B cell (primary cell): ENCODE measurements at regions not wholly inside any gene's neighbourhood (a gene's known extent, or its start where the extent isn't known, plus 50 kb on each side); places are given as distances from the start of the nearest gene placed in this dataset.

Source experiments
- ATAC-seq: fragments of 200-7000 bp; cut with Tn5 transposase; one replicate; pipeline ENCODE4 v1.10.0; 2021; ENCODE audit warnings: low read depth, mild to moderate bottlenecking, moderate number of reproducible peaks, moderate library complexity
- CTCF ChIA-PET: fragments of 350-600 bp; sonication (Branson Sonifier 250); formaldehyde crosslinking; loops from one replicate; lab custom pipeline; 2021; ENCODE audit warnings: antibody characterized with exemption, inconsistent platforms; lab: Charles Lee
- POLR2A ChIA-PET: fragments of 350-600 bp; sonication (Branson Sonifier 250); formaldehyde crosslinking; loops from one replicate; lab custom pipeline; 2021; ENCODE audit warnings: antibody characterized with exemption; lab: Charles Lee
- DNase-seq: peaks from one replicate; pipeline ENCODE4 v3.0.0; 2013
- H2AFZ ChIP-seq: 2 replicates; pipeline ENCODE4 v1.6.1; 2012; ENCODE audit warnings: mild to moderate bottlenecking, low read depth, low read length; ENCODE audit not compliant: insufficient read depth, poor library complexity, severe bottlenecking
- H3K27ac ChIP-seq, 2 donors: 1 replicate in 1 of 2; 2 replicates in 1 of 2; pipeline ENCODE4 v1.5.1; 2012 to 2013; ENCODE audit warnings: low read length in 2 of 2, mild to moderate bottlenecking in 2 of 2, moderate library complexity in 1 of 2
- H3K27me3 ChIP-seq, 4 experiments: fragments of 200-600 bp in 1 of 4; sonication (generic) in 1 of 4; replicated peaks in 1 of 4; 1 replicate in 2 of 4; 2 replicates in 2 of 4; pipeline versions ENCODE4 v1.6.1 to v1.7.0; 2013 to 2016; ENCODE audit warnings: low read length in 3 of 4, mild to moderate bottlenecking in 2 of 4, mixed read lengths in 1 of 4, moderate library complexity in 1 of 4; ENCODE audit not compliant: insufficient read depth in 4 of 4, control insufficient read depth in 3 of 4; ENCODE audit errors: control extremely low read depth in 1 of 4
- H3K36me3 ChIP-seq, 2 experiments: replicated peaks in 1 of 2; 1 replicate in 1 of 2; 2 replicates in 1 of 2; pipeline versions ENCODE4 v1.6.1 to v1.7.1; 2013; ENCODE audit warnings: low read length in 1 of 2; ENCODE audit not compliant: insufficient read depth in 2 of 2, control insufficient read depth in 1 of 2; ENCODE audit errors: control extremely low read depth in 1 of 2, extremely low read depth in 1 of 2
- H3K4me1 ChIP-seq, 2 donors: fragments of 200-600 bp in 1 of 2; sonication (generic) in 1 of 2; 1 replicate in 1 of 2; 2 replicates in 1 of 2; pipeline versions ENCODE4 v1.5.1 to v1.6.1; 2013 to 2017; ENCODE audit warnings: low read length in 2 of 2; ENCODE audit not compliant: control insufficient read depth in 2 of 2, insufficient read depth in 2 of 2
- H3K4me2 ChIP-seq: replicated peaks from 2 replicates; pipeline ENCODE3; 2012; ENCODE audit warnings: mild to moderate bottlenecking, low read depth, low read length; ENCODE audit not compliant: poor library complexity, severe bottlenecking
- H3K4me3 ChIP-seq, 5 experiments: fragments of 200-600 bp in 1 of 5; sonication (generic) in 1 of 5; 1 replicate in 3 of 5; 2 replicates in 2 of 5; pipeline versions ENCODE4 v1.5.1 to v1.7.0; 2011 to 2016; ENCODE audit warnings: low read length in 4 of 5, mild to moderate bottlenecking in 4 of 5, low read depth in 2 of 5, control low read depth in 1 of 5, moderate library complexity in 1 of 5; ENCODE audit not compliant: insufficient read depth in 1 of 5; ENCODE audit errors: control extremely low read depth in 1 of 5, extremely low read depth in 1 of 5
- H3K79me2 ChIP-seq: fragments of 200-600 bp; sonication (generic); one replicate; pipeline ENCODE4 v1.6.0; 2016; ENCODE audit warnings: low read length; ENCODE audit not compliant: control insufficient read depth, insufficient read depth
- H3K9ac ChIP-seq: fragments of 200-600 bp; sonication (generic); 2 replicates; pipeline ENCODE4 v1.6.1; 2017; ENCODE audit warnings: mild to moderate bottlenecking, low read length, moderate library complexity
- H3K9me3 ChIP-seq, 3 donors: one replicate each; pipeline versions ENCODE4 v1.6.1 to v1.7.1; 2013; ENCODE audit warnings: low read length in 2 of 3; ENCODE audit not compliant: control insufficient read depth in 2 of 3, insufficient read depth in 1 of 3; ENCODE audit errors: control extremely low read depth in 1 of 3
- H4K20me1 ChIP-seq: 2 replicates; pipeline ENCODE4 v1.6.0; 2012; ENCODE audit warnings: mild to moderate bottlenecking, low read length; ENCODE audit not compliant: insufficient read depth, control insufficient read depth, poor library complexity, severe bottlenecking
- H3K27ac Mint-ChIP-seq: one replicate; pipeline ENCODE4 v1.8.0; 2021; ENCODE audit warnings: mixed read lengths
- H3K27me3 Mint-ChIP-seq: one replicate; pipeline ENCODE4 v1.8.0; 2021; ENCODE audit warnings: mixed read lengths
- H3K4me1 Mint-ChIP-seq: one replicate; pipeline ENCODE4 v1.8.0; 2021; ENCODE audit warnings: mixed read lengths
- H3K4me3 Mint-ChIP-seq: one replicate; pipeline ENCODE4 v1.8.0; 2021; ENCODE audit warnings: mixed read lengths
- H3K9me3 Mint-ChIP-seq: one replicate; pipeline ENCODE4 v1.8.0; 2022; ENCODE audit warnings: mixed read lengths; ENCODE audit not compliant: insufficient read depth
- CTCF ChIP-seq: fragments of 200-600 bp; IDR thresholded peaks from one replicate; pipeline ENCODE4 v1.8.0; 2022; ENCODE audit warnings: antibody characterized with exemption, mild to moderate bottlenecking
- EZH2 ChIP-seq: IDR thresholded peaks from 2 replicates; pipeline ENCODE4 v1.6.1; 2012; ENCODE audit warnings: borderline replicate concordance, low read depth, mild to moderate bottlenecking, moderate library complexity, low read length; ENCODE audit not compliant: insufficient read depth, poor library complexity, severe bottlenecking
- WGBS: methylation state at CpG from one replicate; pipeline ENCODE4 v1.1.5; 2013; ENCODE audit warnings: missing lambda C conversion rate; ENCODE audit not compliant: insufficient coverage; 5-methylcytosine and 5-hydroxymethylcytosine counted together
- intact Hi-C: fragments of 100-400 bp; cut with micrococcal nuclease; formaldehyde crosslinking; loops from one replicate; pipeline ENCODE4 v1.10.0; 2022

GRCh38 chr2:138440759-138441158 is 60.8 kb upstream of the SPOPL start:
- ATAC-seq (no peak), DNase-seq (no peak)
- Mint-ChIP-seq H3K4me3 (no peak overlapping the region), H3K27me3 (no peaks in the 10 kb centered on the region), H3K9me3 (no peaks in the 10 kb centered on the region), H3K27ac (no peak overlapping the region), H3K4me1 (peaks cover 4% of the 10 kb centered on the region)
- Histone ChIP-seq H3K4me1 (no peaks in the 10 kb centered on the region), H2AFZ (no peak overlapping the region), H3K4me2 (no peak overlapping the region), H3K27ac (no peak overlapping the region), H3K9me3 (no peaks in the 10 kb centered on the region), H3K9ac (no peak overlapping the region), H3K4me3 (no peak overlapping the region), H3K36me3 (no peaks in the 10 kb centered on the region), H3K27me3 (no peaks in the 10 kb centered on the region), H3K79me2 (no peaks in the 10 kb centered on the region), H4K20me1 (no peaks in the 10 kb centered on the region)
- intact Hi-C loops: no loop called here
- TF ChIP-seq EZH2: no peak
- TF ChIP-seq CTCF: no peak
- POLR2A ChIA-PET: no interaction called here
- WGBS: 91% methylated on average over 1 of the region's 1 CpG
- CTCF ChIA-PET: no interaction called here

- ATAC-seq (no peak), DNase-seq (no peak)
- WGBS: no CpG with 5 or more reads among the region's 3 CpGs
- H4K20me1 ChIP-seq: no peaks in the 10 kb centered on the region
- no peak overlapping the region for H3K4me2 ChIP-seq
- ChIA-PET CTCF (no interaction called here), POLR2A (no interaction called here)
- intact Hi-C loops: no loop called here
- H3K4me3 ChIP-seq: no peak overlapping the region
- no peak overlapping the region for H3K9ac ChIP-seq
- Mint-ChIP-seq H3K27me3 (no peaks in the 10 kb centered on the region), H3K27ac (no peak overlapping the region), H3K4me3 (no peak overlapping the region), H3K4me1 (peaks cover 4% of the 10 kb centered on the region), H3K9me3 (no peaks in the 10 kb centered on the region)
- no peak overlapping the region for H2AFZ ChIP-seq
- no peaks in the 10 kb centered on the region for H3K9me3 ChIP-seq
- H3K27me3 ChIP-seq: no peaks in the 10 kb centered on the region
- no peak for TF ChIP-seq EZH2
- no peak for TF ChIP-seq CTCF
- H3K4me1 ChIP-seq: no peaks in the 10 kb centered on the region
- H3K36me3 ChIP-seq: no peaks in the 10 kb centered on the region
- no peaks in the 10 kb centered on the region for H3K79me2 ChIP-seq
- no peak overlapping the region for H3K27ac ChIP-seq
Measured at GRCh38 chr2:138441916-138442315, 59.7 kb upstream of the SPOPL start.
